GM12878 (cell line): ENCODE measurements at regions not wholly inside any gene's neighbourhood (a gene's known extent, or its start where the extent isn't known, plus 50 kb on each side); places are given as distances from the start of the nearest gene placed in this dataset.

Experiments
- ATAC-seq: fragments of 200-7000 bp; cut with Tn5 transposase; 3 replicates; pipeline ENCODE4 v1.9.1; 2020; ENCODE audit warnings: mild to moderate bottlenecking, moderate library complexity
- BruUV-seq: library from RNA; stranded (reverse); fragments of 400-500 nt; replicated peaks from 2 replicates; lab custom pipeline; 2021; lab: Mats Ljungman, UMichigan
- CTCF ChIA-PET: fragments of 300-600 bp; sonication (Branson Sonifier 250); formaldehyde crosslinking; extraction: SDS; loops from one replicate; lab custom pipeline; 2021; ENCODE audit warnings: inconsistent platforms; lab: Yijun Ruan, JAX
- POLR2A ChIA-PET: fragments of 350-600 bp; formaldehyde crosslinking; extraction: SDS; loops from one replicate; lab custom pipeline; 2021; ENCODE audit warnings: inconsistent platforms; lab: Charles Lee
- RAD21 ChIA-PET: fragments of 300-600 bp; sonication (Branson Sonifier 250); formaldehyde crosslinking; loops from one replicate; lab custom pipeline; 2023; ENCODE audit warnings: antibody characterized with exemption; ENCODE audit not compliant: unreplicated experiment; lab: Charles Lee
- SMC1A ChIA-PET: fragments of 300-600 bp; sonication (Branson Sonifier 250); formaldehyde crosslinking; loops from one replicate; lab custom pipeline; 2023; ENCODE audit not compliant: unreplicated experiment, uncharacterized antibody; lab: Charles Lee
- DNase-seq: peaks from one replicate; pipeline ENCODE4 v3.0.0-alpha.2; 2011; ENCODE audit warnings: low read depth, low spot score
- FAIRE-seq: peaks from 3 replicates; lab custom pipeline; 2011; peaks lifted over from hg19 to GRCh38; lab: Jason Lieb, UNC
- H2AFZ ChIP-seq: 2 replicates; pipeline ENCODE4 v1.6.0; 2011; ENCODE audit warnings: low read depth, low read length, control low read depth; ENCODE audit not compliant: control insufficient read depth
- H3K27ac ChIP-seq: 2 replicates; pipeline ENCODE4 v1.5.1; 2011; ENCODE audit warnings: control low read depth; ENCODE audit not compliant: control insufficient read depth, insufficient read depth
- H3K27me3 ChIP-seq, 2 experiments: replicated peaks in 1 of 2; 2 replicates each; pipeline versions ENCODE4 v1.6.0 to v1.6.1; 2011; ENCODE audit warnings: low read length in 1 of 2; ENCODE audit not compliant: control insufficient read depth in 2 of 2, insufficient read depth in 2 of 2
- H3K36me3 ChIP-seq, 2 experiments: 2 replicates each; pipeline ENCODE4 v1.5.1; 2011; ENCODE audit warnings: low read length in 1 of 2; ENCODE audit not compliant: control insufficient read depth in 2 of 2, insufficient read depth in 2 of 2
- H3K4me1 ChIP-seq: 2 replicates; pipeline ENCODE4 v1.6.1; 2011; ENCODE audit warnings: mild to moderate bottlenecking, low read length, moderate library complexity, mixed read lengths; ENCODE audit not compliant: control insufficient read depth, insufficient read depth
- H3K4me2 ChIP-seq: 2 replicates; pipeline ENCODE4 v1.6.0; 2011; ENCODE audit warnings: control low read depth; ENCODE audit not compliant: control insufficient read depth, insufficient read depth
- H3K4me3 ChIP-seq: fragments of 200-600 bp; sonication (generic); 2 replicates; pipeline ENCODE4 v1.5.1; 2016
- H3K79me2 ChIP-seq: 2 replicates; pipeline ENCODE4 v1.6.0; 2011; ENCODE audit warnings: low read length; ENCODE audit not compliant: control insufficient read depth, insufficient read depth
- H3K9ac ChIP-seq: 2 replicates; pipeline ENCODE4 v1.8.0; 2011; ENCODE audit warnings: low read length, control low read depth, mixed read lengths; ENCODE audit not compliant: control insufficient read depth, insufficient read depth
- H3K9me3 ChIP-seq: replicated peaks from 3 replicates; pipeline ENCODE4 v1.5.1; 2011; ENCODE audit warnings: mild to moderate bottlenecking, low read length; ENCODE audit not compliant: control insufficient read depth, insufficient read depth
- H4K20me1 ChIP-seq: 2 replicates; pipeline ENCODE4 v1.6.0; 2011; ENCODE audit not compliant: control insufficient read depth, insufficient read depth
- CUX1 ChIP-seq: IDR thresholded peaks from 2 replicates; pipeline ENCODE4 v1.6.1; 2012; ENCODE audit warnings: improper control_type of control experiment, low read depth, low read length; ENCODE audit not compliant: insufficient replicate concordance
- E2F4 ChIP-seq: IDR thresholded peaks from 2 replicates; pipeline ENCODE4 v1.6.1; 2012; ENCODE audit warnings: low read depth, low read length, improper control_type of control experiment
- EP300 ChIP-seq, 2 experiments: fragments of 150-350 bp in 1 of 2; IDR thresholded peaks; 2 replicates each; pipeline ENCODE4 v1.6.1; 2011 to 2012; ENCODE audit warnings: low read depth in 2 of 2, low read length in 2 of 2, borderline replicate concordance in 1 of 2, improper control_type of control experiment in 1 of 2, inconsistent platforms in 1 of 2; ENCODE audit not compliant: control insufficient read depth in 1 of 2
- ESRRA ChIP-seq: IDR thresholded peaks from 2 replicates; pipeline ENCODE4 v1.6.1; 2012; ENCODE audit warnings: mild to moderate bottlenecking, low read length, improper control_type of control experiment
- FOXK2 ChIP-seq: fragments of 450-650 bp; IDR thresholded peaks from 2 replicates; pipeline ENCODE4 v1.6.1; 2017; ENCODE audit warnings: mild to moderate bottlenecking, moderate library complexity
- KAT2A ChIP-seq: conservative IDR thresholded peaks from 2 replicates; pipeline ENCODE4 v1.6.1; 2011; ENCODE audit warnings: low read depth, low read length; ENCODE audit not compliant: control insufficient read depth
- MTA2 ChIP-seq: fragments of 450-650 bp; IDR thresholded peaks from 2 replicates; pipeline ENCODE4 v1.6.1; 2016; ENCODE audit warnings: low read depth, mild to moderate bottlenecking, moderate library complexity
- NFYB ChIP-seq: IDR thresholded peaks from 2 replicates; pipeline ENCODE4 v1.6.1; 2011; ENCODE audit warnings: low read depth, mild to moderate bottlenecking, low read length, improper control_type of control experiment, moderate library complexity; ENCODE audit not compliant: insufficient read depth
- SMARCA5 ChIP-seq: fragments of 450-650 bp; IDR thresholded peaks from 2 replicates; pipeline ENCODE4 v1.6.1; 2017; ENCODE audit warnings: mild to moderate bottlenecking
- WGBS: methylation state at CpG from one replicate; pipeline ENCODE4 v1.1.6; 2016; ENCODE audit warnings: low lambda C conversion rate; ENCODE audit not compliant: insufficient replicate concordance, insufficient coverage; ENCODE audit errors: missing lambda C conversion rate; 5-methylcytosine and 5-hydroxymethylcytosine counted together
- in situ Hi-C: fragments of 300-500 bp; cut with MboI; formaldehyde crosslinking; loops from 9 replicates; pipeline ENCODE4 v1.14.3; 2018; ENCODE audit warnings: mixed read lengths
- intact Hi-C: fragments of 100-400 bp; cut with micrococcal nuclease; formaldehyde crosslinking; loops from one replicate; pipeline ENCODE4 v1.14.2; 2022; ENCODE audit not compliant: unreplicated experiment

- Histone ChIP-seq H3K27me3 (no peaks in the 10 kb centered on the region), H3K36me3 (no peaks in the 10 kb centered on the region), H3K4me2 (no peak overlapping the region), H3K4me3 (no peak overlapping the region), H3K9ac (no peak overlapping the region), H3K4me1 (no peaks in the 10 kb centered on the region), H3K9me3 (no peaks in the 10 kb centered on the region; the same call in 2 of the 3 replicates)
- ATAC-seq (no peak), DNase-seq (no peak), FAIRE-seq (no peak)
- SMC1A ChIA-PET = interaction anchor here (1.6 kb wide), 1 partner anchor 17 kb away, joined by 4 read pairs; no protein-coding TSS in a partner anchor
- in situ Hi-C loops = no loop called here
- intact Hi-C loops = no loop called here
- no TSS peak for BruUV-seq
- POLR2A ChIA-PET = interaction anchor here (1.0 to 1.6 kb wide), 2 partner anchors 16 to 372 kb away, joined by 3 to 4 read pairs; no protein-coding TSS in a partner anchor
- CTCF ChIA-PET = interaction anchor here (0.7 to 1.2 kb wide), 2 partner anchors 24 to 56 kb away, joined by 3 read pairs; no protein-coding TSS in a partner anchor
- RAD21 ChIA-PET = no interaction called here
- TF ChIP-seq MTA2 (no peak), SMARCA5 (no peak), ESRRA (no peak), E2F4 (no peak), CUX1 (no peak), EP300 (IDR thresholded peaks at IDR 0.05; ENCODE audit: borderline replicate concordance in 1 of 2, control insufficient read depth in 1 of 2, low read depth in 2 of 2, low read length in 2 of 2) (no peak), FOXK2 (no peak), NFYB (no peak), KAT2A (no peak)
- TF ChIP-seq, all 136 proteins: peak for 0
- 97% methylated on average over 3 of the region's 3 CpGs for WGBS
- no peaks in the 10 kb centered on the region for H4K20me1 ChIP-seq
- no peaks in the 10 kb centered on the region for H3K79me2 ChIP-seq
- H3K27ac ChIP-seq = no peak overlapping the region
- no peak overlapping the region for H2AFZ ChIP-seq
Measured at GRCh38 chr12:93043192-93043876, 114.2 kb upstream of the EEA1 start.
